ENCODE measurements at regions not wholly inside any gene's neighbourhood (a gene's known extent, or its start where the extent isn't known, plus 50 kb on each side); places are given as distances from the start of the nearest gene placed in this dataset.
"Not testable (repeated sequence)": the region's sequence is repeated elsewhere in the genome, so short reads cannot be mapped to it uniquely, and the experiment has no call there.

DNA sequence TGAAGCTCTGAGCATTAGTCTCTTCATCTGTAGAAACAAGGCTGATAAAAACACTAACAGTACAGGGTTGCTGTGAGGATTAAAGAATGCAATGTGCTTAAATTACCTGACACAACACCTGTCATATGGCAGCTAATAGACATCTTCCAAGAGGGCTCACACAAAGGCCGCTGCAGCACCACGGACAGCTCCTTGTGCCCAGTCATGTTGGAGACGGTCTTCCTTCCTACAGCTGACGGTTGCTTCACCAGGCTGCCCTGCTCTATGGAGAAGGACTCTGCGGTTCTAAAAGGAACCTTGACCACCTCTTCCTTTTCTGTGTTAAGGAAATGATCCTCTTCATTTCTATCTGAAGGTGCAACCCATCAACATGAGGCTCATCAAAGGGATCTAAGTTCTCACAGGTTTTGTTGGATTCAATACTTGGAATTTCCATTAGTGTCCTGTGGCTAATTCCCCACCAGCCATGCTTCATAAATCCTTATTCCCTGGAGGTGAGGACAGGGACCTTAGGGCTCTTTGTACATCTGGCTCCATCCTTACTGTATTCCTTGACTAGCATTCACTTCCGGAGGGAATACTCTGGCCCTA is 138.9 kb upstream of the CES5A start:
- peak; percentile 8 for DNase-seq (ENCODE audit: low spot score)

GRCh38 chr16:56012482-56012811 is 137.3 kb upstream of the CES5A start:
- DNase-seq (ENCODE audit: low spot score): no peak

GRCh38 chr16:56011808-56012481 is 136.8 kb upstream of the CES5A start:
- no peak for DNase-seq (ENCODE audit: low spot score)

GRCh38 chr16:56005958-56006357 is 130.8 kb upstream of the CES5A start:
- DNase-seq (ENCODE audit: low spot score): no peak

DNA sequence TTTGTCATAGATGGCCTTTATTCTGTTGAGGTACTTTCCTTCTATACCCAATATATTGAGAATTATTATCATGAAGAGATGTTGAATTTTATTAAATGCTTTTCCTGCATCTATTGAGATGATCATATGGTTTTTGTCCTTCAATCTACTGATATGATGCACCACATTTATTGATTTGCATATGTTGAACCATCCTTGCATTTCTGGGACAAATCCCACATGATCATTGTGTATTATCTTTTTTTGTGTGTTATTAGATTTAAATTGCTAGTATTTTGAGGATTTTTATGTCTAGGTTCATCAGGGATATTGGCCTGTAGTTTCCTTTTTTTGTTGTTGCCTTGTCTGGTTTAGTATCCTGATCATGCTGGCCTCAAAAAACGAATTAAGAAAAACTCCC is 124.5 kb upstream of the CES5A start:
- no peak for DNase-seq (ENCODE audit: low spot score)

DNA sequence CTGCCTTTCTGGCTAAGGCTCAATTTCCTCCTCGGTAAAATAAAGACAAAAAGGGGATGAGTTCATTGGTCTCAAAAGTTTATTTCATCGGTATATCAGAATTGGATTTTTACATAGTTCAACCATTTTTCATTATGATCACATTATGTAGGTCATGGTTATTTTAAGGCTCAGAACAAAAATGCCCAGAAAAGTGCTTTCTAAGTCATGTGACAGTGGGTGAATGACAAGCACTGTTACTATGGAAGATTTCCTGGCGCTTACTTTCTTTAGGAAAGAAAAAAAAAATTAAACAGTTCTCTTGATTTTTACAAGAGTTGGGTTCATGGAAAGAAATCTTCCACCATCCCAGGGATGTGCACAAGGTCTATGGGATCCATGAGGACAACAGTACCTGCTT is 117.9 kb upstream of the CES5A start:
- no peak for DNase-seq (ENCODE audit: low spot score)

- no peak for DNase-seq (ENCODE audit: low spot score)
These were observed 117.4 kb upstream of the CES5A start for GRCh38 chr16:55992551-55992950.

DNA sequence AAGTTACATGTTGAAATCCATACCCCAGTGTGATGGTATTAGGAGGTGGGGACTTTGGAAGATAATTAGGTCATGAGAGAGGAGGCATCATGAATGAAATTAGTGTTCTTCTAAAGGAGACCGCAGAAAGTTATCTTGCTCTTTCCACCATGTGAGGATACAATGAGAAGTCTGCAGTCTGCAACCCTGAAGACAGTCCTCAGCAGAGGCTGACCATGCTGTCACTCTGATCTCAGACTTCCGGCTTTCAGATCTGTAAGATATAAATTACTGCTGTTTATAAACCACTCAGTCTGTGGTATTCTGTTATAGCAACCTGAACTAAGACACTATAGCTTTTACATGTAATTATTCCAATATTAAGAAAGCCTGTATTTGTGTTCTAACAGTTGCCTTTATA is 116.7 kb upstream of the CES5A start:
- no peak for DNase-seq (ENCODE audit: low spot score)

DNA sequence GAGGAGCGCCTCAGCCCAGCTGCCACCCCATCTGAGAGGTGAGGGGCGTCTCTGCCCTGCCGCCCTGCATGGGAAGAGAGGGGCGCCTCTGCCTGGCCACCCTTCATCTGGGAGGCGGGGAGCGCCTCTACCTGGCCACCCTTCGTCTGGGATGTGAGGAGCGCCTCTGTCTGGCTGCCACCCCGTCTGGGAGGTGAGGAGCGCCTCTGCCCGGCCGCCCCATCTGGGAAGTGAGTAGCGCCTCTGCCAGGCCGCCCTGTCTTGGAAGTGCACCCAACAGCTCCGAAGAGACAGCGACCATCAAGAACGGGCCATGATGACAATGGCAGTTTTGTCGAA is 114.4 kb upstream of the CES5A start:
- no peak for DNase-seq (ENCODE audit: low spot score)

GRCh38 chr16:55988850-55989568 is 113.8 kb upstream of the CES5A start:
- DNase-seq (ENCODE audit: low spot score): not testable (repeated sequence)

DNA sequence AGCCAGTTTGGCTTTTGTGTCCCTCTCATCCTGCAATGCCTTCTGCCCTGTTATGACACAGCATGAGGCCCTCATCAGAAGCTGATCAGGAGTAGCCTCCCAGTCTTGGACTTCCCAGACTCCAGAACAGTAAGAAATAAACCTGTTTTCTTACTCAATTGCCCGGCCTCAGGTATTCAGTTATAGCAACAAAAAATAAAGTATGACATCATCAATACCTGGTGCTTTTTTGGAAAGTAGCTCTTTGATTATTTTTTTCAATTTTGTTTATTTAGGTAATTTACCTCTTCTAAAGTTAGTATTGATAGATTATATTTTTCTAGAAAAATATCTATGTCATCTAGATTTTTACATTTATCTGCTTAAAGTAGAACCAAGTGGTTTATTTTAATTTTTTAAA is 112.8 kb upstream of the CES5A start:
- DNase-seq (ENCODE audit: low spot score): no peak

DNA sequence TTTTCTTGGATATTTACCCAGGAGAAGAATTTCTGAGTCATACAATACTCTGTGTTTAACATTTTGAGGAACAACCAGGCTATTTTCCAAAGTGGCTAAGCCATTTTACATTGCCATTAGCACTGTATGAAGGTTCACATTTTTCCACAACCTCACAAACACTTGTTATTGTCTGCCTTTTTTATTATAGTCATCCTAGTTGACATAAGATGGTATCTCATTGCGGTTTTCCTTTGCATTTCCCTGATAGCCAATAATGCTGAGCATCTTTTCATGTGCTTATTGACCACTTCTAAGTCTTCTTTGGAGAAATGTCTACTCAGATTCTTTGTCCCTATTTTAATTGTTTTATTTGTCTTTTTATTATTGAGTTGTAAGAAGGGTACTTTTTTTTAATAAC is 107.4 kb upstream of the CES5A start:
- no peak for DNase-seq (ENCODE audit: low spot score)

DNA sequence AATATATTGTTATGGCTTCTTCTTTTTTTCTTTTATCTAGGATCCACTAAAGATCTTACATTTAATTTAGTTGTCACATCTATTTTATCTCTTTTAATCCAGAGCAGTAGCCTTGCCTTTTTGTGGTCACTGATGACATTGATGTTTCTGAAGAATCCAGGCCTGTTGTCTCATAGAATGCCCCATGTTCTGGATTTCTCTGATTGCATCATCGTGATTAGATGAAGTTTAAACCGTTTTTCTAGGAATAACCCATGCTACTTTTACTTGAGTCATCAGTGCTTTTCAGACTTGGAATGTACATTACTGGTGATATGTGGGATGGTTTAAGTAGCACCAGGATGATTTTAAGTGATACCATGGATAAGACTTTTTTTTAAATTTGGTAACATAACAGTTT is 106.4 kb upstream of the CES5A start:
- DNase-seq (ENCODE audit: low spot score): no peak

DNA sequence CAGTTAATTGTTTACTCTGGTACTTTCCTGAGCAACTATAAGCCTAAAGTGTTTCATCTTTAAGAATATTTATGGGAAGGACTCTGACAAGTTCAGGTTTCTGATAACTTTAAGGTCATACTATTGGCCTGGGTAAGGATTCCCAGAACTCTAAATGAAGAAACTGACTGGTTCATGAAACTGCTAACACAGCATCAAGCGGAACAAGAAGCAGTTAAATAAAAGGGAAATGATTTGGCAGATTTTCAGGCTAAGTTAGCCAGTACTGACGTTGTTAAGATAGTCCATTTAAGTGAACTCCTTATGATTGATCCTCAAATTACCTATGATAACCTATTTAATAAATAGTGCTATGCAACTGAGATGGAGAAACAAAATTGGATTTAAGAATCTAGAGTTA is 101.6 kb upstream of the CES5A start:
- no peak for DNase-seq (ENCODE audit: low spot score)

DNA sequence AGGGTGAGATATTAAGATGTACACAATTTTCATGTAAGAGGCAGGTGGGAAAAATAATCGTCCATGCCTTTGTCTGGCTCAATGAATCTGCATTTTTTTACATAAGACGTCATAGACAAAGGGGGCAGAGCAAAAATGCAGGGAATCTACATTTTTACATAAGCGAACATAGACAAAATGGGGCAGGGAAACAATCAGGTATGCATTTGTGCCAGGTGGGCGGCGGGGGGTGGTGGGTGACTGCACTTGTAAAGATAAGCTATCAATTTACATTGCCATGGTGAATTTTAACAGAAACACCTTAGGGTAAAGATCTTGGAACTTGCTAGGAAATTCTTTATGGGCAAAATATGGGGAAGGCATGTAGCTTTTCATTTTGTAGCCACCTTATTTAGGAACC is 96.3 kb upstream of the CES5A start:
- DNase-seq (ENCODE audit: low spot score): no peak

DNA sequence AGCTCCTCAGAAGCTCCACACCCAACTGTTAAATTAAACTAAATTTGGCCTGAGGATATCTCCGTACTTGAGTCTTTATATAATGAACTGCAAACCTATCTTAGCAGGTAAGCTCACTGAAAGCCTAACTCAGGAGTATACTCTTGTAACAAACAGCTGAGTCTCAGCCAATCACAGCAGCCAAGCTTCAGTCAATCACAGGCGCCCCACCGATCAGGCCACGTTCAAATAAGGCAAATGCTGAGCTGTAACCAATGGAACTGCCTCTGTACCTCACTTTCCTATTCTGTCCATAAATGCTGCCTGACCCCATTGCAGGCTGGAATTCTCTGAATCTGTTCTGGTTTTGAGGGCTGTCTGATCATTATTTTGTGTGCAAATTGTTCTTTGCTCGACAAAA is 93.0 kb upstream of the CES5A start:
- no peak for DNase-seq (ENCODE audit: low spot score)

GRCh38 chr16:55964923-55965475 is 89.8 kb upstream of the CES5A start:
- no peak for DNase-seq (ENCODE audit: low spot score)

GRCh38 chr16:55955845-55956244 is 80.7 kb upstream of the CES5A start:
- peak; percentile 76 for DNase-seq (ENCODE audit: low spot score)

DNA sequence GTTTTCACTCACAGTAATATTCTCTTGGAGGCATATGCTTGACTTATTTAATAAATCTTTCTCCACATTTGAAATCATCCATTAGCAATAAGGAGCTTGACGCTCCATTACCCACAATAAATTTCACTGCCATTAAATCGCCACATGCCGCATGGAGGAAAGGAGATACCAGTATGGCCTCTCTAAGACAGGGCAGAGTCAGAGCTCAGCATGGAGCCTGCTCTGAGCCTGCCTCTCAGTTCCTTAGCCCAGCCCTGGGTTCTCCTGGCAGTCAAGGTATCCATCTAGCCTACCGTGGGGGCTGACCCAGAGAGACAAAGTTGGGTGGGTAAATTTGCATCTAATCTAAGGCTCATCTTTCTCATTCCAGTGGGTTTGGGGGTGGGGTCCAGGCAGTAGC is 80.3 kb upstream of the CES5A start:
- no peak for DNase-seq (ENCODE audit: low spot score)

DNA sequence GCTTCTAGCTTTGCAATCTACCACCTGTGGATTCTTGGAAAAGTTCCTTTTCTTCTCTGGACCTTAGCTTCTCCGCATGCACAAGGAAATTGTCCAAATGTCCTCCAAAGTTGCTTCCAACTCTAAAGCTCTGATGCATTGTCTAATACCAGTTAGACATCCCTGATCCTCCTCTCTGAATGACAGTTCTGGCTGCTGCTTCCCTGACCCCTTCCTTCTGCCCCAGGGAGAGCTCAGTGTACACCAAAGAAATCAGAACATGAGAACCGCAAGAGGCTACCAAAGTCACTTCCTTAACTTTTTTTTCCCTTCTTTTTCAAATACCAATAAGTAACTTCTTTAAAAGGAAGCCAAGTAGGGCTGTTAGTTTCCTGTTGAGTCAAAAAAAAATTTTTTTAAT is 79.7 kb upstream of the CES5A start:
- DNase-seq (ENCODE audit: low spot score): no peak

DNA sequence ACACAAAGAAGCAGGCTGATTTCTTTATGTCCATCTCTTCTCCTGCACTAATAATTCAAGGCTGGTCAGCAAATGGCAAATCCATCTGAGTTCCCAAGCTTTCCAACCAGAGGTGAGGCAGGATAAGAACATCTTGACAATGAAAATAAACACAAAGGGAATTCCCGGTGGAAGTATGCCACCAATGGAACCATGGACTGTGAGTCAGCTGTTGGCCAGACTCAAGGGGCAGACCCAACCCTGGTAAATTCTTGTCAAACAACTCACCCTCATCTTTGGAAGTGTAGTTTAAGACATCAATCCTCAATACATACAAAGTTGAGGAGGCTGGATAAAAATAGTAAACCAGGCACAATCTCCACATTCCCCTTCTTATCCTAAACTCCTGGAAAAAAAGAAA is 74.3 kb upstream of the CES5A start:
- no peak for DNase-seq (ENCODE audit: low spot score)

GRCh38 chr16:55948230-55948629 is 73.1 kb upstream of the CES5A start:
- DNase-seq (ENCODE audit: low spot score): no peak

DNA sequence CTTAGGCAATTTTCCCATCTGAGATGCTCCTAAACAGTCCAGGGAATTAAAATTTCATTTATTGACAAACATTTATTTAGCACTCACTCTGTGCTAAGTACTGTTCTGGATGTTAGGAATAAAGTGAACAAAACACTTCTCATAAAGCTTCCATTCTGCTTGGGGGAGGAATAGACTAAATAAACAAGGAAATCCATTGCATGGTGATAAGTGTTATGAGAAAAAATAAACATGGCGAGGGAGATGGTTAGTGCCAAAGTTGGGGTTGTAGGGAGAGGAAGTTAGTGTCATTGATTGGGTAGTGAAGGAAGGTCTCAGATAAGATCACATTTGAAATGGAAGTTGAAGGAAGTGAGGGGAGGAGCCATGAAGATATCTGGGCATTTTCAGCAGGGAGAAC is 72.2 kb upstream of the CES5A start:
- DNase-seq (ENCODE audit: low spot score): no peak

- peak; percentile 87 for DNase-seq (ENCODE audit: low spot score)
These were observed 69.2 kb upstream of the CES5A start for GRCh38 chr16:55944377-55944802.

All from Ammon's horn (tissue), 1 donor.